Sigmoid colon (tissue), 6 donors: ENCODE measurements at regions not wholly inside any gene's neighbourhood (a gene's known extent, or its start where the extent isn't known, plus 50 kb on each side); places are given as distances from the start of the nearest gene placed in this dataset.

ENCODE experiments used
- DNase-seq: peaks from one replicate; pipeline ENCODE4 v3.0.0-alpha.2; 2019
- H3K27ac ChIP-seq, 4 donors: fragments of 200-600 bp; sonication (generic); one replicate each; pipeline ENCODE4 v1.5.1; 2016 to 2019; ENCODE audit warnings: mild to moderate bottlenecking in 1 of 4
- H3K27me3 ChIP-seq, 3 donors: fragments of 200-600 bp; sonication (generic); one replicate each; pipeline ENCODE4 v1.5.1; 2019; ENCODE audit warnings: mild to moderate bottlenecking in 1 of 3
- H3K36me3 ChIP-seq, 4 donors: fragments of 200-600 bp; sonication (generic); one replicate each; pipeline ENCODE4 v1.5.1; 2016 to 2019
- H3K4me1 ChIP-seq, 4 donors: fragments of 200-600 bp; sonication (generic); one replicate each; pipeline ENCODE4 v1.5.1; 2017 to 2019
- H3K4me3 ChIP-seq, 4 donors: fragments of 200-600 bp; sonication (generic); one replicate each; pipeline ENCODE4 v1.5.1; 2017 to 2019; ENCODE audit warnings: mild to moderate bottlenecking in 2 of 4, moderate library complexity in 1 of 4
- H3K9me3 ChIP-seq, 4 donors: fragments of 200-600 bp in 3 of 4; sonication (generic) in 3 of 4; one replicate each; pipeline versions ENCODE4 v1.5.1 to v1.6.1; 2013 to 2019
- EP300 ChIP-seq, 4 donors: sonication (generic); formaldehyde crosslinking; IDR thresholded peaks; one replicate each; pipeline ENCODE4 v1.6.1; 2017; ENCODE audit warnings: antibody characterized with exemption in 4 of 4
- POLR2A ChIP-seq, 2 donors: fragments of 450-650 bp; IDR thresholded peaks; one replicate each; pipeline ENCODE4 v1.6.1; 2016; ENCODE audit warnings: antibody characterized with exemption in 2 of 2, mild to moderate bottlenecking in 2 of 2, moderate library complexity in 2 of 2
- POLR2AphosphoS5 ChIP-seq, 4 donors: sonication (generic); formaldehyde crosslinking; IDR thresholded peaks; one replicate each; pipeline ENCODE4 v1.6.1; 2017; ENCODE audit warnings: antibody characterized with exemption in 4 of 4
- WGBS, 2 donors: extraction: QIAGEN DNeasy Blood & Tissue Kit; methylation state at CpG; one replicate each; pipeline ENCODE4 v1.1.7; 2013; 5-methylcytosine and 5-hydroxymethylcytosine counted together
- intact Hi-C: fragments of 100-400 bp; cut with DNase I; formaldehyde crosslinking; loops from one replicate; pipeline ENCODE4 v1.15.1; 2023
- TF ChIP-seq, protein P1 (sequence below), 4 experiments: fragments of 450-650 bp in 3 of 4; fragments of 200-600 bp in 1 of 4; IDR thresholded peaks; one replicate each; pipeline ENCODE4 v1.5.1; 2016 to 2019; ENCODE audit warnings: antibody characterized with exemption in 4 of 4, mild to moderate bottlenecking in 3 of 4, moderate library complexity in 2 of 4
- donor health status: healthy with polysubstance abuse.
- donor health status: healthy.

DNA sequence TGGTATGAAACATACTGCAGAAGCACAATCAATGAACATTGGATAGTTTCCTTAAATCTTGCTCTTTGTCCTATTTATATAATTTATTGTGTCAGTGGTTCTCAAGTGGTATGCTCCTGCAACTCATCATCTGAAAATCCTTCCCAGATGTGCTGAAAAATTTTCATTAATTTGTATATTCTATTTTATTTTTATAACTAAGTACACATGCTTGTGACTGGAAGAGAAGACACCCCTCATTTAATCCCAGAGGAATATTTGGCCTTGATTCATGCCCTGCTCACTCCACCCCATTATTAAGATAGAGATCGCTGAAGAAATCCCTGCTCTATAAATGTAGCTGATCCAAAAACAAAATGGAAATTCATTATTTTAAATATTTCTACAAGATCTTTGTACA is 870.5 kb upstream of the CXADR start:
- H3K36me3 ChIP-seq, result no peaks in the 10 kb centered on the region
- H3K4me1 ChIP-seq, result no peaks in the 10 kb centered on the region
- H3K9me3 ChIP-seq, result no peaks in the 10 kb centered on the region
- H3K4me3 ChIP-seq, result no peak overlapping the region
- WGBS, 2 donors, result 79 to 94% methylated on average over 1 of the region's 1 CpG
- intact Hi-C loops, result no loop called here
- no peaks in the 10 kb centered on the region for H3K27me3 ChIP-seq
- no peak for TF ChIP-seq EP300 (IDR thresholded peaks at IDR 0.05)
- TF ChIP-seq, protein P1, sequence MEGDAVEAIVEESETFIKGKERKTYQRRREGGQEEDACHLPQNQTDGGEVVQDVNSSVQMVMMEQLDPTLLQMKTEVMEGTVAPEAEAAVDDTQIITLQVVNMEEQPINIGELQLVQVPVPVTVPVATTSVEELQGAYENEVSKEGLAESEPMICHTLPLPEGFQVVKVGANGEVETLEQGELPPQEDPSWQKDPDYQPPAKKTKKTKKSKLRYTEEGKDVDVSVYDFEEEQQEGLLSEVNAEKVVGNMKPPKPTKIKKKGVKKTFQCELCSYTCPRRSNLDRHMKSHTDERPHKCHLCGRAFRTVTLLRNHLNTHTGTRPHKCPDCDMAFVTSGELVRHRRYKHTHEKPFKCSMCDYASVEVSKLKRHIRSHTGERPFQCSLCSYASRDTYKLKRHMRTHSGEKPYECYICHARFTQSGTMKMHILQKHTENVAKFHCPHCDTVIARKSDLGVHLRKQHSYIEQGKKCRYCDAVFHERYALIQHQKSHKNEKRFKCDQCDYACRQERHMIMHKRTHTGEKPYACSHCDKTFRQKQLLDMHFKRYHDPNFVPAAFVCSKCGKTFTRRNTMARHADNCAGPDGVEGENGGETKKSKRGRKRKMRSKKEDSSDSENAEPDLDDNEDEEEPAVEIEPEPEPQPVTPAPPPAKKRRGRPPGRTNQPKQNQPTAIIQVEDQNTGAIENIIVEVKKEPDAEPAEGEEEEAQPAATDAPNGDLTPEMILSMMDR (IDR thresholded peaks at IDR 0.05), result no peak
- TF ChIP-seq POLR2A (IDR thresholded peaks at IDR 0.05), result no peak
- TF ChIP-seq POLR2AphosphoS5 (IDR thresholded peaks at IDR 0.05), result no peak
- no peak overlapping the region for H3K27ac ChIP-seq
- no peak for DNase-seq

GRCh38 chr21:16644685-16645084 is 868.2 kb upstream of the CXADR start:
- H3K4me3 ChIP-seq, result no peak overlapping the region
- H3K27me3 ChIP-seq, result no peaks in the 10 kb centered on the region
- no peak overlapping the region for H3K27ac ChIP-seq
- H3K36me3 ChIP-seq, result no peaks in the 10 kb centered on the region
- H3K4me1 ChIP-seq, result peaks cover 0 to 6% (median 2%) of the 10 kb centered on the region in 4 donors
- intact Hi-C loops, result no loop called here
- TF ChIP-seq EP300 (IDR thresholded peaks at IDR 0.05) (no peak), POLR2AphosphoS5 (IDR thresholded peaks at IDR 0.05) (no peak), POLR2A (IDR thresholded peaks at IDR 0.05) (no peak)
- TF ChIP-seq, protein P1 (IDR thresholded peaks at IDR 0.05), result no peak
- no peaks in the 10 kb centered on the region for H3K9me3 ChIP-seq
- WGBS, 2 donors, result 78 to 87% methylated on average over 3 of the region's 3 CpGs
- no peak for DNase-seq

DNA sequence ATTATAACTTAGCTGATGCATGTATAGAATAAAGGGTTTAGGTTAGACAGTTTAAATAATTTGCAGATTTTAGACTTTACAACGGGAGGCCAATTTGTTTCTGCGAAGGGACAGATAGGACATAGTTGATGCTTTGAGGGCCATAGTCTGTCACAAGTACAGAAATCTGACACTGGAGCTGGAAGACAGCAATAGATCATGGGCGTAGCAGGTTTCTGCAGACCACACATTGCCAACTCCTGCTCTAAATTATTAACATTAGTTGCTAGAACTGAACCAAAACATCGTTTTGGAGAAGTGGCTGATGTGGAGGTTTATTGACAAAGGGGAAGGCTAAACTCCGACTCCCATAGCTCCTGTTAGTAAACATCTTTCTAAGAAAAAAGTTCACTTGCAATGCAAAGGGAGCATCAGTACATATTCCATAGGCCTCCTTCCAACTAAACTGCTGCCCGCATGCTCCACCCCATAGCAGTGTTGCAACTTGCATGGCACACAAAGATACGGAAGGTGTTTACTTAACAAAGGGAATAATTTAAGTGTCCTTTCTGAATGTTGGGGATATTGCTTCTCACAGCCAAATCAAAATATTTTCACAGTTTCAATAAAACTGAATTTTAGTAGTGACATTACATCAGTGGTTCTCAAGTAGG is 862.0 kb upstream of the CXADR start:
- H3K27me3 ChIP-seq, result no peaks in the 10 kb centered on the region
- TF ChIP-seq EP300 (IDR thresholded peaks at IDR 0.05) (no peak), POLR2AphosphoS5 (IDR thresholded peaks at IDR 0.05) (no peak)
- intact Hi-C loops, result no loop called here
- no peak for DNase-seq
- no peak overlapping the region for H3K4me3 ChIP-seq
- no peaks in the 10 kb centered on the region for H3K9me3 ChIP-seq
- peaks cover 0 to 7% (median 2%) of the 10 kb centered on the region in 4 donors for H3K4me1 ChIP-seq
- WGBS, 2 donors, result 66 to 81% methylated on average over 7 of the region's 7 CpGs
- no peaks in the 10 kb centered on the region for H3K36me3 ChIP-seq
- no peak overlapping the region for H3K27ac ChIP-seq

DNA sequence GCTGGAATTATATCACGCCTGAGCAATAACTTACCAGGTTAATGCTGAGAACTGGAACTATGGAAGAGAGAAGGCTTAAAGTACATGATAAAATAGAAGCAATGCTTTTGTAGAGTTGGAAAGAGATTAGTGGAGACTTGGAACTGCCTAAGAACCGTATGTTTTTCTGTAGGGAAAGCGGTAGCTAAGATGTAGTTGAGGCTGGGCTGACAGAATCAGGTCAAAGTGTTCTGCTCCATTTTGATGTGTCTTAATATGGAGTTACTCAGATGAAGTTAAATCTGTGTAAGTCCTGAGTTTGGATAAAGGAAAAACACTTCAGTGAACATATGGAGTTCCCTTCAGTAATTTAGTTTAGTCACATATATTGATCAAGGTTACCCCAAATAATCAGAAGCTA is 860.9 kb upstream of the CXADR start:
- Histone ChIP-seq H3K4me3 (no peak overlapping the region), H3K27me3 (no peaks in the 10 kb centered on the region), H3K27ac (no peak overlapping the region), H3K36me3 (no peaks in the 10 kb centered on the region), H3K9me3 (no peaks in the 10 kb centered on the region), H3K4me1 (peaks cover 0 to 7% (median 2%) of the 10 kb centered on the region in 4 donors)
- intact Hi-C loops, result no loop called here
- WGBS, 2 donors, result 86 to 92% methylated on average over 3 of the region's 3 CpGs
- no peak for DNase-seq
- TF ChIP-seq POLR2AphosphoS5 (IDR thresholded peaks at IDR 0.05), result no peak
- no peak for TF ChIP-seq EP300 (IDR thresholded peaks at IDR 0.05)
- TF ChIP-seq POLR2A (IDR thresholded peaks at IDR 0.05), result no peak
- TF ChIP-seq, protein P1 (IDR thresholded peaks at IDR 0.05), result no peak

GRCh38 chr21:16663436-16663835 is 849.4 kb upstream of the CXADR start:
- H3K27ac ChIP-seq, result no peak overlapping the region
- WGBS, 2 donors, result 75 to 76% methylated on average over 2 of the region's 2 CpGs
- H3K36me3 ChIP-seq, result no peaks in the 10 kb centered on the region
- intact Hi-C loops, result no loop called here
- no peaks in the 10 kb centered on the region for H3K27me3 ChIP-seq
- TF ChIP-seq, protein P1 (IDR thresholded peaks at IDR 0.05), result no peak
- TF ChIP-seq POLR2A (IDR thresholded peaks at IDR 0.05) (no peak), POLR2AphosphoS5 (IDR thresholded peaks at IDR 0.05) (no peak), EP300 (IDR thresholded peaks at IDR 0.05) (no peak)
- H3K4me1 ChIP-seq, result no peaks in the 10 kb centered on the region
- no peak for DNase-seq
- H3K4me3 ChIP-seq, result no peak overlapping the region
- no peaks in the 10 kb centered on the region for H3K9me3 ChIP-seq
